OCI-LY1 (cell line): ENCODE measurements at regions not wholly inside any gene's neighbourhood (a gene's known extent, or its start where the extent isn't known, plus 50 kb on each side); places are given as distances from the start of the nearest gene placed in this dataset.

Experiments used
- H2AFZ ChIP-seq: fragments of 200-600 bp; sonication (generic), shearing (Covaris generic); 2 replicates; pipeline ENCODE4 v1.6.0; 2014; ENCODE audit warnings: antibody characterized with exemption, mild to moderate bottlenecking, low read length
- H3F3A ChIP-seq: fragments of 200-600 bp; sonication (generic), shearing (Covaris generic); 2 replicates; pipeline ENCODE4 v1.6.0; 2014; ENCODE audit warnings: mild to moderate bottlenecking, antibody characterized with exemption, low read length, moderate library complexity; ENCODE audit not compliant: insufficient read depth
- H3K27ac ChIP-seq: fragments of 200-600 bp; sonication (generic); 2 replicates; pipeline ENCODE4 v1.5.1; 2014; ENCODE audit warnings: low read length, mixed run types, mild to moderate bottlenecking, low read depth; ENCODE audit not compliant: poor library complexity, severe bottlenecking
- H3K27me3 ChIP-seq: fragments of 200-600 bp; sonication (generic); 2 replicates; pipeline ENCODE4 v1.6.0; 2014; ENCODE audit warnings: antibody characterized with exemption, mild to moderate bottlenecking, low read length, moderate library complexity; ENCODE audit not compliant: insufficient read depth
- H3K36me3 ChIP-seq: fragments of 200-600 bp; sonication (generic); 2 replicates; pipeline ENCODE4 v1.6.1; 2014; ENCODE audit warnings: mild to moderate bottlenecking, antibody characterized with exemption, low read length, moderate library complexity, mixed read lengths; ENCODE audit not compliant: insufficient read depth
- H3K4me1 ChIP-seq: fragments of 200-600 bp; sonication (generic); 2 replicates; pipeline ENCODE4 v1.5.1; 2014; ENCODE audit warnings: mild to moderate bottlenecking, low read length, moderate library complexity; ENCODE audit not compliant: insufficient read depth, severe bottlenecking
- H3K4me2 ChIP-seq: fragments of 200-600 bp; sonication (generic), shearing (Covaris generic); 2 replicates; pipeline ENCODE4 v1.6.1; 2014; ENCODE audit warnings: low read length
- H3K4me3 ChIP-seq: fragments of 200-600 bp; sonication (generic); 2 replicates; pipeline ENCODE4 v1.5.1; 2014; ENCODE audit warnings: low read length, low read depth, mild to moderate bottlenecking, mixed read lengths; ENCODE audit not compliant: poor library complexity, severe bottlenecking
- H3K79me2 ChIP-seq: fragments of 200-600 bp; shearing (Covaris generic); 2 replicates; pipeline ENCODE4 v1.6.1; 2016; ENCODE audit warnings: mixed run types, low read length, mixed read lengths; ENCODE audit not compliant: insufficient read depth
- H3K9ac ChIP-seq: fragments of 200-600 bp; sonication (generic), shearing (Covaris generic); 2 replicates; pipeline ENCODE4 v1.6.1; 2014; ENCODE audit warnings: mild to moderate bottlenecking, low read length, mixed read lengths
- H3K9me2 ChIP-seq: fragments of 200-600 bp; sonication (generic), shearing (Covaris generic); 2 replicates; pipeline ENCODE4 v1.6.1; 2014; ENCODE audit warnings: low read depth, mild to moderate bottlenecking, low read length, mixed read lengths
- H3K9me3 ChIP-seq: fragments of 200-600 bp; shearing (Covaris generic); 2 replicates; pipeline ENCODE4 v1.6.1; 2014; ENCODE audit warnings: low read length, mixed read lengths
- H4K20me1 ChIP-seq: fragments of 200-600 bp; sonication (generic), shearing (Covaris generic); 2 replicates; pipeline ENCODE4 v1.6.0; 2016; ENCODE audit warnings: mild to moderate bottlenecking, low read length; ENCODE audit not compliant: insufficient read depth
- EZH2 ChIP-seq: fragments of 200-600 bp; sonication (generic), shearing (Covaris generic); IDR thresholded peaks from 2 replicates; pipeline ENCODE4 v1.8.0; 2017; ENCODE audit warnings: borderline replicate concordance, mixed run types, mild to moderate bottlenecking, antibody characterized with exemption, low read length, moderate library complexity, mixed read lengths
- TF ChIP-seq, protein P1 (sequence below): fragments of 200-600 bp; sonication (generic), shearing (Covaris generic); IDR thresholded peaks from 2 replicates; pipeline ENCODE4 v1.5.1; 2017; ENCODE audit warnings: mild to moderate bottlenecking, antibody characterized with exemption, low read length, moderate library complexity, mixed read lengths

DNA sequence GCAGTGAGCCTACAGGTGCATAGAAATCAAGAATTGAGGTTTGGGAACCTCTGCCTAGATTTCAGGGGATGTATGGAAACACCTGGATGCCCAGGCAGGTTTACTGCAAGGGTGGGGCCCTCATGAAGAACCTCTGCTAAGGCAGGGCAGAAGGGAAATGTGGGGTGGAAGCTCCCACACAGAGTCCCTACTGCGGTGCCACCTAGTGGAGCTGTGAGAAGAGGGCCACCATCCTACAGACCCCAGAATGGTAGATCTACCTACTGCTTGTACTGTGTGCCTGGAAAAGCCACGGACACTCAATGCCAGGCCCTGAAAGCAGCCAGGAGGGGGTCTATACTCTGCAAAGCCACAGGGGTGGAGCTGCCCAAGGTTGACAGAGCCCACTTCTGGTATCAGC lies 533.5 kb downstream of the GPAM start:
- Histone ChIP-seq H3K9me3 (no peaks in the 10 kb centered on the region), H3F3A (no peaks in the 10 kb centered on the region)

DNA sequence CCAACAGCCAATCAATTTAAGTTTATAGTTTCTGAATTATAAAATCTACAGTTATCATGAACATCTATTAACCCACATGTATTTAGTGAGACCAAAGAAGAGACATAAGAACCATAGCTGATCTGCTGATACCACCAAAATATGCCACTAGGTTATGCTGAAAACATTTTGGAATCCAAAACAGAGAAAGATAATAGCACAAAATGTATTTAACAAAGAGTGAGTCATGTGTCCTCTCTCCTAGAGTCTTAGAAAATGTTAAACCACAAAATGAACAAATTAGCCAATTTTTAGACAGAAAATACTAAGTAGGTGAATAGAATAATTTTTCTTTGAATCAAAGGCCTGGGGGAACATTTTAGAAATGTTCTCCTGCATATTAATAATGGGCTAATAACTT lies 527.5 kb downstream of the GPAM start:
- H4K20me1 ChIP-seq, result no peaks in the 10 kb centered on the region
- TF ChIP-seq, protein P1, sequence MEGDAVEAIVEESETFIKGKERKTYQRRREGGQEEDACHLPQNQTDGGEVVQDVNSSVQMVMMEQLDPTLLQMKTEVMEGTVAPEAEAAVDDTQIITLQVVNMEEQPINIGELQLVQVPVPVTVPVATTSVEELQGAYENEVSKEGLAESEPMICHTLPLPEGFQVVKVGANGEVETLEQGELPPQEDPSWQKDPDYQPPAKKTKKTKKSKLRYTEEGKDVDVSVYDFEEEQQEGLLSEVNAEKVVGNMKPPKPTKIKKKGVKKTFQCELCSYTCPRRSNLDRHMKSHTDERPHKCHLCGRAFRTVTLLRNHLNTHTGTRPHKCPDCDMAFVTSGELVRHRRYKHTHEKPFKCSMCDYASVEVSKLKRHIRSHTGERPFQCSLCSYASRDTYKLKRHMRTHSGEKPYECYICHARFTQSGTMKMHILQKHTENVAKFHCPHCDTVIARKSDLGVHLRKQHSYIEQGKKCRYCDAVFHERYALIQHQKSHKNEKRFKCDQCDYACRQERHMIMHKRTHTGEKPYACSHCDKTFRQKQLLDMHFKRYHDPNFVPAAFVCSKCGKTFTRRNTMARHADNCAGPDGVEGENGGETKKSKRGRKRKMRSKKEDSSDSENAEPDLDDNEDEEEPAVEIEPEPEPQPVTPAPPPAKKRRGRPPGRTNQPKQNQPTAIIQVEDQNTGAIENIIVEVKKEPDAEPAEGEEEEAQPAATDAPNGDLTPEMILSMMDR, result no peak
- TF ChIP-seq EZH2, result no peak
- no peak overlapping the region for H2AFZ ChIP-seq
- no peaks in the 10 kb centered on the region for H3K9me3 ChIP-seq
- no peak overlapping the region for H3K9ac ChIP-seq
- H3K36me3 ChIP-seq, result no peaks in the 10 kb centered on the region
- no peaks in the 10 kb centered on the region for H3K79me2 ChIP-seq
- no peaks in the 10 kb centered on the region for H3F3A ChIP-seq
- no peaks in the 10 kb centered on the region for H3K27me3 ChIP-seq
- H3K4me3 ChIP-seq, result no peak overlapping the region
- no peaks in the 10 kb centered on the region for H3K9me2 ChIP-seq
- H3K4me2 ChIP-seq, result no peak overlapping the region
- no peak overlapping the region for H3K27ac ChIP-seq
- H3K4me1 ChIP-seq, result no peaks in the 10 kb centered on the region

More for the DNA sequence above, 533.5 kb downstream of the GPAM start:
- Histone ChIP-seq H3K4me1 (no peaks in the 10 kb centered on the region), H4K20me1 (no peaks in the 10 kb centered on the region), H3K27me3 (no peaks in the 10 kb centered on the region), H3K9ac (no peak overlapping the region), H3K79me2 (no peaks in the 10 kb centered on the region), H3K27ac (no peak overlapping the region), H3K4me3 (no peak overlapping the region), H3K4me2 (no peak overlapping the region), H3K36me3 (no peaks in the 10 kb centered on the region), H2AFZ (no peak overlapping the region), H3K9me2 (no peaks in the 10 kb centered on the region)
- TF ChIP-seq, protein P1, result no peak; the same call in 1 of the 2 replicates
- TF ChIP-seq EZH2, result no peak

DNA sequence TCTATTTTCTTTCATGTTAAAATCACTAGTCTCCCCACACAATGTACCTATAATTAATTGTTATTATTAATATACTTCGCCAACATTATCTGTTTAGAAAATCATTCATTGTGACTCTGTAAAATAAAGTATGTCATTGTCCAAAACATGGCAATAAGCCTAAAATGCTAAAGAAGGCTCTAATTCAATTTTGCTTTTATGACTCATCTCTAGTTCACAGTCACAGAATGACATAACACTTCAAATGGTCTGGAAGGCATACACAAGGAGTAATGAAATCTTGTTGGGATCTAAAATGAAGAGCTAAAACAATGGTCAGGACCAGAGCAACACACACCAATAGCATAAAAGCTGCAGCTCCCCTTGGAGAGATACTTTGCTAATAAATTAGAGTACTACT lies 505.8 kb downstream of the GPAM start:
- no peaks in the 10 kb centered on the region for H3K79me2 ChIP-seq
- no peaks in the 10 kb centered on the region for H3K36me3 ChIP-seq
- no peaks in the 10 kb centered on the region for H3K27me3 ChIP-seq
- no peak overlapping the region for H3K9ac ChIP-seq
- no peak overlapping the region for H3K4me3 ChIP-seq
- no peak overlapping the region for H2AFZ ChIP-seq
- H3K4me1 ChIP-seq, result no peaks in the 10 kb centered on the region
- no peaks in the 10 kb centered on the region for H3K9me3 ChIP-seq
- no peak for TF ChIP-seq EZH2
- TF ChIP-seq, protein P1, result no peak
- H3F3A ChIP-seq, result no peaks in the 10 kb centered on the region
- H4K20me1 ChIP-seq, result no peaks in the 10 kb centered on the region
- no peak overlapping the region for H3K4me2 ChIP-seq
- no peaks in the 10 kb centered on the region for H3K9me2 ChIP-seq
- no peak overlapping the region for H3K27ac ChIP-seq
